ENCODE measurements at regions not wholly inside any gene's neighbourhood (a gene's known extent, or its start where the extent isn't known, plus 50 kb on each side); places are given as distances from the start of the nearest gene placed in this dataset.

GRCh38 chr3:73677336-73678024 is 52.7 kb upstream of the PDZRN3 start:
- DNase-seq, result no peak
